HCT116 (cell line): ENCODE measurements at regions not wholly inside any gene's neighbourhood (a gene's known extent, or its start where the extent isn't known, plus 50 kb on each side); places are given as distances from the start of the nearest gene placed in this dataset.

Experiments
- CTCF ChIP-seq, 3 experiments: fragments of 200-600 bp in 1 of 3; sonication (generic) in 1 of 3; IDR thresholded peaks in 2 of 3; conservative IDR thresholded peaks in 1 of 3; 2 replicates each; pipeline ENCODE4 v1.5.1; 2012 to 2017; ENCODE audit warnings: low read depth in 2 of 3, low read length in 2 of 3, antibody characterized with exemption in 1 of 3, borderline replicate concordance in 1 of 3, control low read depth in 1 of 3, mild to moderate bottlenecking in 1 of 3, mixed read lengths in 1 of 3, mixed run types in 1 of 3, moderate library complexity in 1 of 3; ENCODE audit not compliant: insufficient read depth in 1 of 3
- POLR2AphosphoS5 ChIP-seq: IDR thresholded peaks from 2 replicates; pipeline ENCODE4 v1.6.1; 2011; ENCODE audit warnings: mild to moderate bottlenecking, low read depth, low read length, moderate library complexity

DNA sequence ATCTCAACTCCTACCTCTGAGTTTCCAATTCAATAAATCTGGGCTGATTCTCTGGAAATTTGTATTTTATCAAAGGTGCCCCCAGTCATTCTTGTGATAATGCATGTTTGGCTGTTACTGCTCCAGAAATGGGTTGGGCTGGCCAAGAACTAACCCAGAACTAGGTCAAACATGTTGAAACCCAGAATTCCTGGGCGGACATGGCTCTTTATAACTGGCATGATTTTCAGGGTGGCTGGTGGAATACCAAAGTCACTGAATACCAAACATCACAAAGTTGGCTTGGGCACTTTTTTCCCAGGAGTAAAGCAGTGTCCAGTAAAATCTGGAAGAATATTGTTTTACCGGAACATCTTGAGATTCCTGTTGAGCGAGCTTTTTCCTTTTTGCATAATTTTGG is 89.4 kb upstream of the S1PR1 start:
- no peak for TF ChIP-seq CTCF (IDR thresholded peaks at IDR 0.05 in 2 of 3, conservative IDR thresholded peaks at IDR 0.05 in 1 of 3; ENCODE audit: borderline replicate concordance in 1 of 3, insufficient read depth in 1 of 3, low read depth in 2 of 3, low read length in 2 of 3)
- no peak for TF ChIP-seq POLR2AphosphoS5
